Upper lobe of left lung (tissue), 6 donors: ENCODE measurements at regions not wholly inside any gene's neighbourhood (a gene's known extent, or its start where the extent isn't known, plus 50 kb on each side); places are given as distances from the start of the nearest gene placed in this dataset.

Source experiments
- ATAC-seq, 2 donors: fragments of 200-7000 bp; cut with Tn5 transposase; one replicate each; pipeline ENCODE4 v1.9.1; 2022; ENCODE audit warnings: mild to moderate bottlenecking in 2 of 2, moderate library complexity in 2 of 2; ENCODE audit not compliant: low FRiP score in 2 of 2
- DNase-seq, 2 donors: peaks; one replicate each; pipeline ENCODE4 v3.0.0-alpha.2; 2019 to 2020
- H3K27ac ChIP-seq, 4 donors: fragments of 200-600 bp; sonication (generic); one replicate each; pipeline ENCODE4 v1.5.1; 2016 to 2019
- H3K27me3 ChIP-seq, 4 donors: fragments of 200-600 bp; sonication (generic); one replicate each; pipeline ENCODE4 v1.5.1; 2017 to 2019
- H3K36me3 ChIP-seq, 4 donors: fragments of 200-600 bp; sonication (generic); one replicate each; pipeline ENCODE4 v1.5.1; 2016 to 2019
- H3K4me1 ChIP-seq, 4 donors: fragments of 200-600 bp; sonication (generic); one replicate each; pipeline ENCODE4 v1.5.1; 2018 to 2019
- H3K4me3 ChIP-seq, 4 donors: fragments of 200-600 bp; sonication (generic); one replicate each; pipeline ENCODE4 v1.5.1; 2017 to 2019; ENCODE audit warnings: mild to moderate bottlenecking in 2 of 4, moderate library complexity in 1 of 4
- H3K9me3 ChIP-seq, 4 donors: fragments of 200-600 bp; sonication (generic); one replicate each; pipeline ENCODE4 v1.5.1; 2018 to 2019
- CTCF ChIP-seq, 6 experiments: fragments of 450-650 bp in 4 of 6; fragments of 200-600 bp in 2 of 6; sonication (generic) in 2 of 6; IDR thresholded peaks; one replicate each; pipeline ENCODE4 v1.5.1; 2016 to 2019; ENCODE audit warnings: antibody characterized with exemption in 6 of 6
- EP300 ChIP-seq, 4 donors: sonication (generic); formaldehyde crosslinking; IDR thresholded peaks; one replicate each; pipeline ENCODE4 v1.5.1; 2017; ENCODE audit warnings: antibody characterized with exemption in 4 of 4, control low read depth in 2 of 4
- POLR2A ChIP-seq, 4 donors: fragments of 450-650 bp; IDR thresholded peaks; one replicate each; pipeline ENCODE4 v1.5.1; 2016 to 2017; ENCODE audit warnings: antibody characterized with exemption in 4 of 4, mild to moderate bottlenecking in 2 of 4
- POLR2AphosphoS5 ChIP-seq, 2 donors: sonication (generic); formaldehyde crosslinking; IDR thresholded peaks; one replicate each; pipeline ENCODE4 v1.5.1; 2017; ENCODE audit warnings: antibody characterized with exemption in 2 of 2
- WGBS, 2 donors: methylation state at CpG; one replicate each; pipeline ENCODE4 v1.1.5; 2017 to 2018; 5-methylcytosine and 5-hydroxymethylcytosine counted together
- donor health status: DM: no; HTN: no; CAD: no; lungs with moderate emphysema.
- donor health status: DM: no; HTN: yes; CAD: no; lungs with severe emphysema.

DNA sequence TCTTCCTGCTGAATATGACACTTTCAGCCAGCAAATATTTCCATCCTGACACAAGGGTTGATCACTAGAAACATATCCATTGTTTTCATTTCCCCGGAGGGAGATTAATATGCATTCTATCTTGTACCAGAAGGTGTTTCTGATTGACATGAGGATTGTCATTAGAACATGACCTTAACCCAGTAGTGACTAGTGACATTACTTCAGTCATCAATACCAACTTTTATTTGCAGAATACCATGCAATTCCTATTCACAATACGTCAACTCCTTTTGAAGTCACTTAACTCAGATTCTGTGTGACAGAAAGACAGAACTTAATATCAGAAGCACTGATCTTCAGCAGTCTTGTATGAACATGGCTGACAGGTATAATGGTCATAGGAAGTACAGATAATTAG lies 1108.9 kb upstream of the CRIM1 start:
- ATAC-seq = no peak
- Histone ChIP-seq H3K4me1 (no peaks in the 10 kb centered on the region), H3K27ac (no peak overlapping the region), H3K9me3 (no peaks in the 10 kb centered on the region), H3K27me3 (no peaks in the 10 kb centered on the region), H3K4me3 (no peak overlapping the region), H3K36me3 (no peaks in the 10 kb centered on the region)
- WGBS, 2 donors = 80 to 89% methylated on average over 2 of the region's 2 CpGs
- no peak for TF ChIP-seq POLR2AphosphoS5 (IDR thresholded peaks at IDR 0.05)
- no peak for TF ChIP-seq POLR2A (IDR thresholded peaks at IDR 0.05)
- no peak for TF ChIP-seq EP300 (IDR thresholded peaks at IDR 0.05)
- no peak for TF ChIP-seq CTCF (IDR thresholded peaks at IDR 0.05)
- no peak for DNase-seq

- DNase-seq (no peak), ATAC-seq (no peak)
- H3K4me1 ChIP-seq = no peaks in the 10 kb centered on the region
- no peaks in the 10 kb centered on the region for H3K36me3 ChIP-seq
- 23 to 33% methylated on average over 2 of the region's 2 CpGs for WGBS, 2 donors
- TF ChIP-seq POLR2AphosphoS5 (IDR thresholded peaks at IDR 0.05) (no peak), EP300 (IDR thresholded peaks at IDR 0.05) (no peak), POLR2A (IDR thresholded peaks at IDR 0.05) (no peak), CTCF (IDR thresholded peaks at IDR 0.05) (no peak)
- no peaks in the 10 kb centered on the region for H3K9me3 ChIP-seq
- no peak overlapping the region for H3K27ac ChIP-seq
- H3K4me3 ChIP-seq = no peak overlapping the region
- no peaks in the 10 kb centered on the region for H3K27me3 ChIP-seq
Measured at GRCh38 chr2:35228584-35228983, 1127.0 kb upstream of the CRIM1 start.

- H3K36me3 ChIP-seq = no peaks in the 10 kb centered on the region
- no peaks in the 10 kb centered on the region for H3K9me3 ChIP-seq
- H3K4me1 ChIP-seq = no peaks in the 10 kb centered on the region
- H3K27ac ChIP-seq = no peak overlapping the region
- ATAC-seq (no peak), DNase-seq (no peak)
- H3K4me3 ChIP-seq = no peak overlapping the region
- H3K27me3 ChIP-seq = no peaks in the 10 kb centered on the region
- 80 to 85% methylated on average over 2 of the region's 2 CpGs for WGBS, 2 donors
- TF ChIP-seq POLR2A (IDR thresholded peaks at IDR 0.05) = no peak
- no peak for TF ChIP-seq EP300 (IDR thresholded peaks at IDR 0.05)
- TF ChIP-seq CTCF (IDR thresholded peaks at IDR 0.05) = no peak
- TF ChIP-seq POLR2AphosphoS5 (IDR thresholded peaks at IDR 0.05) = no peak
Measured at GRCh38 chr2:35220461-35220860, 1135.1 kb upstream of the CRIM1 start.

GRCh38 chr2:35204881-35205280 lies 1150.7 kb upstream of the CRIM1 start:
- H3K9me3 ChIP-seq = no peaks in the 10 kb centered on the region
- WGBS, 2 donors = 83 to 87% methylated on average over 2 of the region's 2 CpGs
- no peaks in the 10 kb centered on the region for H3K36me3 ChIP-seq
- ATAC-seq (no peak), DNase-seq (no peak)
- H3K27ac ChIP-seq = no peak overlapping the region
- no peak overlapping the region for H3K4me3 ChIP-seq
- H3K4me1 ChIP-seq = no peaks in the 10 kb centered on the region
- no peaks in the 10 kb centered on the region for H3K27me3 ChIP-seq
- TF ChIP-seq POLR2AphosphoS5 (IDR thresholded peaks at IDR 0.05) (no peak), POLR2A (IDR thresholded peaks at IDR 0.05) (no peak), EP300 (IDR thresholded peaks at IDR 0.05) (no peak)

DNA sequence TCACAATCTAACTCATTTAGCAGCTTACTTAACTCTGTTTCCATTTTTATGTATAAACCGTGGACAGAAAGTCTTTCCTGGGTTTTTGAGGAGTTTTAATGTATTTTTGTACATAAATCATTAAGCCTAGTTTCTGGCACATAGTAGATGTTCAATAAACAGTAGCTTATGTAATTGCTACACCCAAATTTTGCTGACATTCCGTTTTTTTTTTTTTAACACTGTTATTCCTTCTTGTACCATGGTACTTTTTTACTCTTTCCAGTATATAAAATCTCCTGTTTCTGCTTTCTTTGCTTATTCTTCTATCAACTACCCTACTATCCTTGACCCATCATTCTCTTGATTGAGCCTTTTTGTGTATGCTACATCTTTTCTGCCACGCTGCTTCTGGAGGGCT lies 1151.3 kb upstream of the CRIM1 start:
- Histone ChIP-seq H3K27me3 (no peaks in the 10 kb centered on the region), H3K36me3 (no peaks in the 10 kb centered on the region), H3K4me3 (no peak overlapping the region), H3K4me1 (no peaks in the 10 kb centered on the region), H3K27ac (no peak overlapping the region), H3K9me3 (no peaks in the 10 kb centered on the region)
- DNase-seq (no peak), ATAC-seq (no peak)
- 46 to 56% methylated on average over 3 of the region's 3 CpGs for WGBS, 2 donors
- TF ChIP-seq POLR2A (IDR thresholded peaks at IDR 0.05) (no peak), CTCF (IDR thresholded peaks at IDR 0.05) (no peak), POLR2AphosphoS5 (IDR thresholded peaks at IDR 0.05) (no peak), EP300 (IDR thresholded peaks at IDR 0.05) (no peak)
